ENCODE measurements at regions not wholly inside any gene's neighbourhood (a gene's known extent, or its start where the extent isn't known, plus 50 kb on each side); places are given as distances from the start of the nearest gene placed in this dataset.

DNA sequence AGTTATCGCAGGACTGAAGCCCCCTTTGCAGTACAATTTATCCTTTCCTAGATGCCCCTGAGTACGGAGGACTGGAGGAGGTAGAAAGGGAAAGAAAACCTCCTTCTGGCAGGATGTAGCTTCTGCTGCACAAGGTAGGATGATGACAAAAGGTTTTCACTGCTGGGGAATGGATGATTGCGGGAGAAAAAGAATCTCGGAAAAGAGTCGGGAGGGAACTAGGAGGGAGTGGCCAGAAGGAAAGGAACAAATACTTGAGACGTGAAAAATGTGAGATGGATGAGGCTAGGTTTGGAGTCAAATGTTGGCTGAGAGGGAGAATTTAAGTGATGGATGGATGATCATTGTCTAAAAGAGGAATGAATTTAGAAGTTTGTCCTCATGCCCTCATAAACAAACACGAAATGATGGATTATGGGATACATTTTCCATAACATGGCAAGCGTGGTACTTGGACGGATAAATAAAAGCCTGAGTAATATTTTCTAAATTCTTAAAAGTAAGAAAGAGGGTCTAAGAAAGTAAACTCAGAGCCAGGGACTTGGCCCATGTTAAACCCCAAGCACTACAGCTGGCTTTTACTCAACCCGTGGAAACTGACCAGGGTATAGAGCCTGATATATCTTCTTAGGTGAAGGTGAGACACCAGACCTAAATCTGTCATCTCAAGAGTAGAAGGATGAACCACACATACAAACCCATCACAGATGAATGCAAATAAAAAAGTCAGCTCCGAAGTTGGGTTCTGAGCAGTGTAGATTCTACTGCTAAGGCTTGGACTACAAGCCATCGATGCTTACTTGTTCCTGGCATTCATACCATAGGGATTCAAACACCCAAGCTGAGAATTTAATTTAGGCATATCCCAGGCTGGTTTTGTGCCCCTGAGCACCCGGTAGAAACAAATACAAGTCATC, 72.4 kb downstream of the HFE start:
- TF ChIP-seq, protein P1, sequence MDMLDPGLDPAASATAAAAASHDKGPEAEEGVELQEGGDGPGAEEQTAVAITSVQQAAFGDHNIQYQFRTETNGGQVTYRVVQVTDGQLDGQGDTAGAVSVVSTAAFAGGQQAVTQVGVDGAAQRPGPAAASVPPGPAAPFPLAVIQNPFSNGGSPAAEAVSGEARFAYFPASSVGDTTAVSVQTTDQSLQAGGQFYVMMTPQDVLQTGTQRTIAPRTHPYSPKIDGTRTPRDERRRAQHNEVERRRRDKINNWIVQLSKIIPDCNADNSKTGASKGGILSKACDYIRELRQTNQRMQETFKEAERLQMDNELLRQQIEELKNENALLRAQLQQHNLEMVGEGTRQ (IDR thresholded peaks at IDR 0.05), result no peak
- TF ChIP-seq, protein P2, sequence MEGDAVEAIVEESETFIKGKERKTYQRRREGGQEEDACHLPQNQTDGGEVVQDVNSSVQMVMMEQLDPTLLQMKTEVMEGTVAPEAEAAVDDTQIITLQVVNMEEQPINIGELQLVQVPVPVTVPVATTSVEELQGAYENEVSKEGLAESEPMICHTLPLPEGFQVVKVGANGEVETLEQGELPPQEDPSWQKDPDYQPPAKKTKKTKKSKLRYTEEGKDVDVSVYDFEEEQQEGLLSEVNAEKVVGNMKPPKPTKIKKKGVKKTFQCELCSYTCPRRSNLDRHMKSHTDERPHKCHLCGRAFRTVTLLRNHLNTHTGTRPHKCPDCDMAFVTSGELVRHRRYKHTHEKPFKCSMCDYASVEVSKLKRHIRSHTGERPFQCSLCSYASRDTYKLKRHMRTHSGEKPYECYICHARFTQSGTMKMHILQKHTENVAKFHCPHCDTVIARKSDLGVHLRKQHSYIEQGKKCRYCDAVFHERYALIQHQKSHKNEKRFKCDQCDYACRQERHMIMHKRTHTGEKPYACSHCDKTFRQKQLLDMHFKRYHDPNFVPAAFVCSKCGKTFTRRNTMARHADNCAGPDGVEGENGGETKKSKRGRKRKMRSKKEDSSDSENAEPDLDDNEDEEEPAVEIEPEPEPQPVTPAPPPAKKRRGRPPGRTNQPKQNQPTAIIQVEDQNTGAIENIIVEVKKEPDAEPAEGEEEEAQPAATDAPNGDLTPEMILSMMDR (IDR thresholded peaks at IDR 0.05), result no peak
- TF ChIP-seq, protein P3, sequence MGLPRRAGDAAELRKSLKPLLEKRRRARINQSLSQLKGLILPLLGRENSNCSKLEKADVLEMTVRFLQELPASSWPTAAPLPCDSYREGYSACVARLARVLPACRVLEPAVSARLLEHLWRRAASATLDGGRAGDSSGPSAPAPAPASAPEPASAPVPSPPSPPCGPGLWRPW (IDR thresholded peaks at IDR 0.05), result no peak

Measured in A549 (cell line).